HG03342 (cell line): ENCODE measurements at regions not wholly inside any gene's neighbourhood (a gene's known extent, or its start where the extent isn't known, plus 50 kb on each side); places are given as distances from the start of the nearest gene placed in this dataset.

Experiments used
- ATAC-seq: cut with Tn5 transposase; IDR thresholded peaks from one replicate; pipeline ENCODE4 v1.9.1; 2021; ENCODE audit warnings: mild to moderate bottlenecking, moderate library complexity; ENCODE audit not compliant: unreplicated experiment

DNA sequence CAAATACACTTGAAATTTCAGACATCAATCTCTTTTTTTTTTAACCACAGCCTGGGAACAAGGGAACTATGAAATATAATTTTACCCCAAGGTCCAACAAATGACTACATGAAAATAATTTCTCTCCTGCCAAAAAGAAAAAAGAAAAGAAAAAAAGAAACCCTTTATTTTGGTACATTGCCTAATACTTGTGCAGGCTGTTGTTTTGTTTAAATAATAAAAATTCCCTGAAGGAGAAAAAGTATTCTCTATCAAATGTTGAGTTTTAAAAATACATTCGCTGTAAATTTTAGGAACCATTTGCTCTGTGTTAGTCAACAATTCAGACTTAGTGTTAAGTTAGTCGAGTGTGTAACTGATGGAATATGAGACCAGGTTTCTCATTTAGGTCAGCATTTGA, 155.4 kb downstream of the PRDM6 start:
- no peak for ATAC-seq
